ENCODE measurements at regions not wholly inside any gene's neighbourhood (a gene's known extent, or its start where the extent isn't known, plus 50 kb on each side); places are given as distances from the start of the nearest gene placed in this dataset.

DNA sequence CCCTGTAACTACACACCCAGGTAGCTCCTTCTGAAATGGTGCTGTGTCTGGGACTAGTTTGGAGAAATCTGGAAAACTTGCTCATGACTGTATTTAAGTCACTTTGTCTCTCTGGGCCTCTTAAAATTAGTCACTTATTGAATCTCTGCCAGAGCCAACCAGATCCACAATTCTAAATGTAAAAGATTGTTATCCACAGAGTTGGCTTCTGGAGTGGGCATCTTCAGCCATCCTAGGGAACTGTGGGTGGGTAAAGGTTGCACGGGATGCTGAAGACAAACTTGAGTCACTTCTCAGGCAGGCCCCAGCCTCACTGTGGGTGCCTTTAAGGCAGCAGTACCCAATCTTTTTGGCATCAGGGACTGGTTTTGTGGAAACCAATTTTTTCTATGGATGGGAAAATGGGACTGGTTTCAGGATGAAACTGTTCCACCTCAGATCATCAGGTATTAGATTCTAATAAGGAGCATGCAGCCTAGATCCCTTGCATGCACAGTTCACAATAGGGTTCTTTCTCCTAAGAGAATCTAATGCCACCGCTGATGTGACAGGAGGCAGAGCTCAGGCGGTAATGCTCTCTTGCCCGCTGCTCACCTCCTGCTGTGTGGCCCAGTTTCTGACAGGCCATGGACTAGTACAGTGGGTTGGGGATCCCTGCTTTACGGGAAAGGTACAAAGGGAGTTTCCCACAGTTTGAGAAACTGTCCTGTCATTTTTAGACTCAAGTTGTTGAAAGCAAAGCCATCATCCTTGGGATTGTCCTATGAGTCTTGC lies 98.3 kb upstream of the SPRED2 start:
- no peak for DNase-seq (ENCODE audit: low spot score)
- intact Hi-C loops (cut with DNase I), result no loop called here

DNA sequence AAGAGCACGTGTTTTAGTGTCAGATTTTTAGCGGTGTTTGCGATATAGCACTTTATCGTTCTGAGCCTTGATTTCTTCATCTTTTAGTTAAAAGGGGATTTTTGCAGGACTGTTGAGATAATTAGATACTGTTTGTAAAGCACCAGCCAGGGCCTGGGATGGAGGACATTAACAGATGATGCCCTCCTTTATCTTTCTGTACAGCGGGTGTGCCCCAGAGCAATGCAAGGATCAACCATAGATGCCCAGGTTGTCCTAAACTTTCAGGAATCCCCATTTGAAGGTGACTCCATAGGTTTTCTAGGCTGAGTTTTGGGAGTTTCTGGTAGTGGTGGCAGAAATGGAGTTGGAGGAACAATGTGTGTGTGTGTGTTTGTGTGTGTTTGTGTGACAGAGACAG lies 97.0 kb upstream of the SPRED2 start:
- DNase-seq (ENCODE audit: low spot score), result no peak

DNA sequence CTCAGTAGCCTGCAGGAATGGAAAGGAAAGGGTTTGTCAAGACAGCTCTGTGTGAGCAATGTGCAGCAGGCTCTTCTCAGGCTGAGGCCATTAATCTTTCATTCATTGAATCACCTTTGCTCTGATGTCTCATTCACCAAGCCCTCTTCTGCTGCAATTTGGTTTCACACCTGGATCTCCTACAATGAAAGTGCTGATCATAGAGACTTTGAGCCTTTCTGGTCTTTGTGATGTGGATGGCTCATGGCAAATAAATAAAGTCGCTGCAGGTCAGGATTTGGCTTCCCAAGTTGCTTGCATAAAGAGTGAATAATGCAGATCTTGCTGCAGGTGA lies 95.8 kb upstream of the SPRED2 start:
- DNase-seq (ENCODE audit: low spot score), result no peak
- intact Hi-C loops (cut with DNase I), result no loop called here

More for the DNA sequence above, 97.0 kb upstream of the SPRED2 start:
- intact Hi-C loops (cut with DNase I), result no loop called here

GRCh38 chr2:65527451-65528240 lies 95.2 kb upstream of the SPRED2 start:
- intact Hi-C loops (cut with DNase I), result no loop called here
- no peak for DNase-seq (ENCODE audit: low spot score)

- DNase-seq (ENCODE audit: low spot score), result no peak
- intact Hi-C loops (cut with DNase I), result no loop called here
Measured at GRCh38 chr2:65525616-65526231, 93.3 kb upstream of the SPRED2 start.

DNA sequence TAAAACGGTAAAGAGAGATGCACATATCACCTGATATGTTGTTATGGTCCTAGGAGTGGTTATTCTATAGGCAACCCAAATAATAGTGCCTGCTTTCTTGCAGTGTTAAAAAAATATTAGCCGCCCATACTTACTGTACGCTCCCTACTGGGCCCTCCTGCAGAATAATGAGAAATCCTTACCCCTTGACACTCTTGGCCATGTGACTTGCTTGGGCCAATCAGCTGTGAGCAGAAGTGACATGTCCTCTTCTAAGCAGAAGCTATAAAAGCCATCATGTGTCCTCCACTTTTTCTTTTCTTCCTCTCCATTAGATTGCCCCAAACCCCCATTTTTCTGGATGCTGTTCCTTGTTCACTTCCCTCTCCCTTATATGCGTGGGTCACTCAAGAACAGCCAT lies 90.5 kb upstream of the SPRED2 start:
- intact Hi-C loops (cut with DNase I), result no loop called here
- no peak for DNase-seq (ENCODE audit: low spot score)

GRCh38 chr2:65518751-65519150 lies 86.4 kb upstream of the SPRED2 start:
- no peak for DNase-seq (ENCODE audit: low spot score)
- intact Hi-C loops (cut with DNase I), result no loop called here

DNA sequence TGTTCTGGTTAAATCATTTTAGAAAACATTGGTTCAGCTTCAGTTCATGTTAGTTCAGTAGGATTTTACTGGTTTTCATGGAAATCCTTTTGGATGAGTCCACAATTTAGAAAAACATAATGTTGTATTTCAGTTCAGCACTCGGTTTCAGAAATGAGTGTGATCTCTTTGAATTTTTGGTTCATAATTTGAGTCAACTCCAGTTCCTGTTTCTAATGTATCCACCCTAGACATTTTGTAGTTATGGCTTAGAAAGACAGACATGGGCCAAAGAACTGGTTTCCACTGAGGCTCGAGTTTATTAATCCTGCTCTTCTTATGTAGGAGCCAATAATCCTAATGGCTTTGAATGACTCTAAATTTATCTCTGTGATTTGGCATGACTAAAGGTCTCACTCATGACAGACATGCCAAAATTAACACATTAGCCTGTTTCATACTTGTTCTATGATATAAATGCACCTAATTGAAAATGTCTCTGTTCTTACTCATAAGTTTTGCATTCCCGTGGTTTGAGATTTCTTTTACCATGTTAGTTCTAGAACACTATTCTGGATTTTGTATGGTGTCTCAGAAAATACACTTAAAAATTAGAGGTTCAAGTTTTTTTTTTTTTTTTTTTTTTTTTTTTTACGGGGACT lies 82.3 kb upstream of the SPRED2 start:
- intact Hi-C loops (cut with DNase I), result no loop called here
- DNase-seq (ENCODE audit: low spot score), result no peak

DNA sequence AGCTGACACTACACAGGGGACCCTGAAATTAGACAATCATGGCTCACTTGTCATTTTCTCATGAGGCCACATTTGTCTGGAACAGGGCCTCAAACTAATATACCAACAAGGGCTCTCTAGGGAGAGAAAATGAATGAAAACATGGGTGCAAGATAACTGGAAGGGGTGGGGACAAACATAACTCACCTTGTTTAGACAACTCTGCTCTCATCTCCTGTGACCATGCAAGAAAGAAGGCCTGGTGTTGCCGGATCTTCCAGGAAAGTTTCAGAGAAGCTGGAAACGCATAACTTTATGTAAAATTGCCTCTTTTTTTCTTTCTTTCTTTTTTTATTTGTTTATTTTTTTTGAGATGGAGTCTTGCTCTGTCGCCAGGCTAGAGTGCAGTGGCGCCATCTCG lies 80.4 kb upstream of the SPRED2 start:
- intact Hi-C loops (cut with DNase I), result no loop called here
- no peak for DNase-seq (ENCODE audit: low spot score)

DNA sequence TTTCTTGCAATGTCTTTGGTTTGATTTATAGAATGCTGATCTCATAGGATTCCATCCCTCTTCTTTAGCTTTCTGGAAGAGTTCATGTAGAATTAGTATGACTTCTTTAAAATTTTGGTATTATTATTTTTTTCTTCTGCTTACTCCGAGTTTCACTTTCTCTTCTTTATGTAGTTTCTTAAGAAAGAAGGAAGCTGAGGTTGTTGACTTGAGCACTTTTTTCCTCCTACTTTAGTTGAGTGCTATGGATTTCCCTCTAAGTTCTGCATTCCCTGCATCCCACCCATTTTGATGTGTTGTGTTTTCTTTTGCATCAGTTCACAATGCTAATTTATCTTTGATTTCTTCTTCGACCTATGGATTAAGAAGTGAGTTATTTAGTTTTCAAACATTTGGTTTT lies 78.9 kb upstream of the SPRED2 start:
- DNase-seq (ENCODE audit: low spot score), result no peak
- intact Hi-C loops (cut with DNase I), result no loop called here

DNA sequence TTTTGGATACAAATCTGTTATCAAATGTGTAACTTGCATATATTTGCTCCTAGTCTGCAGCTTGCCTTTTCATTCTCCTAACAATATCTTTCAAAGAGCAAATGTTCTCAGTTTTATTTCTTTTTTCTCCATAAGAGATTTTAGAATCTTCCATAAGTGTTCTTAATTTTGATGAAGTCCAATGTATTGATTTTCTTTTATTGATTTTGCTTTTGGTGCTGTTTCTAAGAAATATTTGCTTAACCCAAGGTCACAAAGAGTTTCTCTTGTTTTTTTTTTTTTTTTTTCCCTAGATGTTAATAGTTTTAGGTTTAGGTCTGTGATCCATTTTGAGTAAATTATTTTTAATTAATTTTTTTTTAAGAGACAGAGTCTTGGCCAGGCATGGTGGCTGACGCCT lies 75.8 kb upstream of the SPRED2 start:
- intact Hi-C loops (cut with DNase I), result no loop called here
- no peak for DNase-seq (ENCODE audit: low spot score)

DNA sequence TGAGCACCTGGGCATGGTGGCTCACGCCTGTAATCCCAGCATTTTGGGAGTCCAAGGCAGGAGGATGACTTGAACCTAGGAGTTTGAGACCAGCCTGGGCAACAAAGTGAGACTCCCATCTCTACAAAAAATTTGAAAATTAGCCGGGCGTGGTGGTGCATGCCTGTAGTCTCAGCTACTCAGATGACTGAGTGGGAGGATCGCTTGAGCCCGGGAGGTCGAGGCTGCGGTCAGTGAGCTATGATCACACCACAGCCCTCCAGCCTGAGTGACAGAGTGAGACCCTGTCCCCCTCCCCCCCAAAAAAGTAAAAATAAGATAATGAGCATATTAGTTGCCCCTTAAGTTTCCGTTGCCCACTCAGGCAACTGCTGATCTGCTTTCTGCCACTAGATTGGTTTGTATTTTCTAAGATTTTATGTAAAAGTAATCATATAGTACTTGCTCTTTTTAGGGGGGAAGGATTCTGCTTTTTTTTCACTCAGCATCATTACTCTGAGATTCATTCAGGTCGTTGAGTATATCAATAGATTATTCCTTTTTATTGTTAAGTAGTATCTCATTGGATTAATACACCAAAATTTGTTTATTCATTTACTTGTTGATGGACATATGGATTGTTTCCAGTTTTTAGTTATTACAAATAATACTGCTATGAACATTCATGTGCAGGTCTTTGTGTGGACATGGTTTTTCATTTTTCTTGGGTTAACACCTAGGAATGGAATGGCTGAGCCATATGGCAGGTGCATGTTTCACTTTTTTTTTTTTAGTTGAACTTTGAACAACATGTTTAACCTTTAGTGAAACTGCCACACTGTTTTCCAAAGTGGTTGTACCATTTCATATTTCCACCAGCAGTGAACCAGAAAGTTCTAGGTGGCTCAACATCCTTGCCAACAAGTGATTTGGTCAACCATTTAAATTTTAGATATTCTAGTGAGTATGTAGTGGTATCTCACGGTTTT lies 75.0 kb upstream of the SPRED2 start:
- intact Hi-C loops (cut with DNase I), result no loop called here

DNA sequence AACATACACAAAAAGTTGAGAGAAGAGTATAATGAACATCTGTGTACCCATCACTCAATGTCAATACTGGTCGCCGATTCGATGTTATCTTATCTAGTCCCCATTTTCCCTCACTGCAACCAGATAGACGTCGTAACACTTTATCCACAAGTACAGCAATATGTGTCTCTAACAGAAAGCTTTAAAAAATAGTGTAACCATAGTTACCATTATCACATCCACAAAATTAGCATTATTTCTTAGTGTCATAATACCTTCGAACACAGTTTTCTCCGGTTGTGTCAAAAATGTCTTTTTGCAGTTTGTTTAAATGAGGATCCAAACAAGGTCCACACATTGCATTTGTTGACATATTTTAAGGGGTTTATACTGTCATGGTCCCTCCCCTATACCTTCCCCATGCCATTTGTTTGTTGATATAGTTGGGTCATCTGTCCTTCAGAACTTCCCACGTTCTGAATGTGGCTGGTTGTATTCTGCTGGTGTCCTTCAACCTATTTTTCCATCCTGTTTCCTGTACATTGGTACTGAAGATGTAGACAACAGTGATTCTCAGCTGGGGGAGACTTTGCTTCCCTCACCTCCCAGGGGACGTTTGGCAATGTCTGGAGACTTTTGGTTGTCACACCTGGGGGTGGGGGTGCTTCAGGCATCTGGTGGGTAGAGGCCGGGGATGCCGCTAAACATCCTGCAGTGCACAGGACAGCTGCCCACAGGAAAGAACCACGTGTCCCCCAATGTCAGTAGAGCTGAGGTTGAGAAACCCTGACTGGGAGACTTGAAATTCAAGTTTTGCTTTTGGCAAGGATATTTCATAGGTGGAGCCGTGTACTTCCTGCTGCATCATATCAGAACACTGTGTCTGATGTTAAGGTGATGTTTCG lies 72.7 kb upstream of the SPRED2 start:
- no peak for DNase-seq (ENCODE audit: low spot score)
- intact Hi-C loops (cut with DNase I), result no loop called here

More for the DNA sequence above, 75.0 kb upstream of the SPRED2 start:
- DNase-seq (ENCODE audit: low spot score), result no peak

DNA sequence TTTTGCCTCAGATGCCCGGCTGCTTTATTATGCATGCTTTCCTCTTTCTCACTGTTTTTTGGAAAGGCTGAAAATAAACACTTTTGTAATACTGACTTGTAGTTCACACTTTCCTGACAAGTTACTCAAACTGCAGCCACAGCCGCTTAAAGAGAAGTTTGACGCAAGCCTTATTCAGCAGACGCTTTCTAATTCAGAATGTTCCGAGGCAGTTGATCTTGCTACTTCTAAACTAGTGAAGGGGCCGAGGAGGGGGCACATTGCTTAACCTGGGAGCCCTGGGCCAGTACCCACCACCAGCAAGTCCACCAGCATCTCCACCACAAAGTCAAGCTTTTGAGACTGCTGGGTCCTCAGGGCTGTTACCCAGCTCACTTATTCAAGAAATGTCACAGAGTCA lies 71.8 kb upstream of the SPRED2 start:
- DNase-seq (ENCODE audit: low spot score), result no peak
- intact Hi-C loops (cut with DNase I), result no loop called here

GRCh38 chr2:65503746-65504145 lies 71.3 kb upstream of the SPRED2 start:
- DNase-seq (ENCODE audit: low spot score), result no peak

DNA sequence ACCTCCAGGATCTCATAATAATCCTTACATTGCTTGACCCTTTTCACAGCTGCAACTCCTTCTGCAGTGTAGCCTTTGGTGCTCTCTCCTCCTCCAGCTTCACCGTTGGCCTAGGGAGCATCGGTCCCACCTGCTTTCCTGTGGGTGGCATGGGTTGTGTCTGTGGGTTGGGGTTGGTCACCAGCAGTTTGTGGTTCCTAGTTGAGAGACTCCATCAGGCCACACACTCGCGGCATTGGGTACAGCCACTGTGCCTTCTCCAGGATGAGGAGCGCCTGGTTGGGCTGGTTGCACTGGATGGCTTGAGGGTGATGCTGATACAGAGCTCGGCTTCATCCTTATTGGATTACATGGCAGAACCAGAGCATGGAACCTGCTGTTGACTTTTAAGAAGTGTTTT lies 69.4 kb upstream of the SPRED2 start:
- intact Hi-C loops (cut with DNase I), result no loop called here
- DNase-seq (ENCODE audit: low spot score), result no peak

More at GRCh38 chr2:65503746-65504145, 71.3 kb upstream of the SPRED2 start:
- intact Hi-C loops (cut with DNase I), result no loop called here

- intact Hi-C loops (cut with DNase I), result no loop called here
- DNase-seq (ENCODE audit: low spot score), result no peak
Measured at GRCh38 chr2:65501074-65501473, 68.7 kb upstream of the SPRED2 start.
